SH-SY5Y (cell line): ENCODE measurements at regions not wholly inside any gene's neighbourhood (a gene's known extent, or its start where the extent isn't known, plus 50 kb on each side); places are given as distances from the start of the nearest gene placed in this dataset.

Experiments
- GATA2 ChIP-seq: IDR thresholded peaks from 2 replicates; pipeline ENCODE4 v1.6.1; 2011; ENCODE audit warnings: mild to moderate bottlenecking, low read depth, low read length
- GATA3 ChIP-seq: IDR thresholded peaks from 2 replicates; pipeline ENCODE4 v1.6.1; 2011; ENCODE audit warnings: low read depth, mild to moderate bottlenecking, low read length, moderate library complexity

DNA sequence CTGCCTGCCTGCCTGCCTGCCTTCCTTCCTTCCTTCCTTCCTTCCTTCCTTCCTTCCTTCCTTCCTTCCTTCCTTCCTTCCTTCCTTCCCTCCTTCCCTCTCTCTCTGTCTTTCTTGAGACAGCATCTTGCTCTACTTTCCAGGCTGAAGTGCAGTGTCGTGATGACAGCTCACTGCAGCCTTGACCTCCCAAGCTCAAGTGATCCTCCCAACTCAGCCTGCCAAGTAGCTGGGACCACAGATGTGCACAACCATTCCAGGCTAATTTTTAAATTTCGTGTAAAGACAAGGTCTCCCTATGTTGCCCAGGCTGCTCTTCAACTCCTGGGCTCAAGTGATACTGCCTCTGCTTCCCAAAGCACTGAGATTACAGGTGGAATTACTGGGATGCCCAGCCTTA lies 328.2 kb upstream of the SORL1-AS1 start:
- TF ChIP-seq GATA2 (no peak), GATA3 (no peak)
